RKO (cell line): ENCODE measurements at regions not wholly inside any gene's neighbourhood (a gene's known extent, or its start where the extent isn't known, plus 50 kb on each side); places are given as distances from the start of the nearest gene placed in this dataset.
A peak's percentile ranks its signal among the peaks of the same experiment; 100 is the strongest.
"Not testable (repeated sequence)": the region's sequence is repeated elsewhere in the genome, so short reads cannot be mapped to it uniquely, and the experiment has no call there.

ENCODE experiments used
- DNase-seq: peaks from one replicate; pipeline ENCODE4 v3.0.0-alpha.2; 2016; ENCODE audit warnings: low spot score

DNA sequence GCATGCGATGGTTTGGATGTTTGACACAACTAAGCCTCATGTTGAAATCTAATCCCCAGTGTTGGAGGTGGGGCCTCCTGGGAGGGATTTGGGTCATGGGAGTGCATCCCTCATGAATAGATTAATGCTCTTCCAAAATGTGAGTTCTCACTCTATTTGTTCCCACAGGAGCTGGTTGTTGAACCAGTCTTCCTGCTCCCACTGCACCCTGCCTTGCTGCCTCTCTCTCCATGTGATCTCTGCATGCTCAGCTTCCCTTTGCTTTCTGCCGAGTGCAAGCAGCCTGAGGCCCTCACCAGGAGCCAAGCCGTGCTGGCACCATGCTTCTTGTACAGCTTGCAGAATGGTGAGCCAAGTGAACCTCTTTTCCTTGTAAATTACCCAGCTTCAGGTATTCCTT is 206.8 kb downstream of the VAPA start:
- DNase-seq, result no peak

DNA sequence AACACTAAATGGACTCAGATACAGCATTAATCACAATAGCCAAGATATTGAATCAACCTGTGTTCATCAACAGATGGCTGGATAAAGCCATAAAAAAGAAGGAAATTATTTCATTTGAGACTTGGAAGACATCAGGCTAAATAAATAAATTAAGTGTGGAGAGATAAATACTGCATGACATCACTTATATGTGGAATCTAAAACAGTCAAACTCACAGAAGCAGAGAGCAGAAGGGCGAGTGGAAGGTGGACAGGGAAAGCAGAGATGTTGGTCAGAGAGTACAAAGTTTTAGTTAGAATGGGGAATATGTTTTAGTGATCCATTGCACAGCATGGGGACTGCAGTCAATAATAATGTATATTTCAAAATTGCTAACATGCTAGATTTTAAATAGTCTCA is 207.2 kb downstream of the VAPA start:
- no peak for DNase-seq

DNA sequence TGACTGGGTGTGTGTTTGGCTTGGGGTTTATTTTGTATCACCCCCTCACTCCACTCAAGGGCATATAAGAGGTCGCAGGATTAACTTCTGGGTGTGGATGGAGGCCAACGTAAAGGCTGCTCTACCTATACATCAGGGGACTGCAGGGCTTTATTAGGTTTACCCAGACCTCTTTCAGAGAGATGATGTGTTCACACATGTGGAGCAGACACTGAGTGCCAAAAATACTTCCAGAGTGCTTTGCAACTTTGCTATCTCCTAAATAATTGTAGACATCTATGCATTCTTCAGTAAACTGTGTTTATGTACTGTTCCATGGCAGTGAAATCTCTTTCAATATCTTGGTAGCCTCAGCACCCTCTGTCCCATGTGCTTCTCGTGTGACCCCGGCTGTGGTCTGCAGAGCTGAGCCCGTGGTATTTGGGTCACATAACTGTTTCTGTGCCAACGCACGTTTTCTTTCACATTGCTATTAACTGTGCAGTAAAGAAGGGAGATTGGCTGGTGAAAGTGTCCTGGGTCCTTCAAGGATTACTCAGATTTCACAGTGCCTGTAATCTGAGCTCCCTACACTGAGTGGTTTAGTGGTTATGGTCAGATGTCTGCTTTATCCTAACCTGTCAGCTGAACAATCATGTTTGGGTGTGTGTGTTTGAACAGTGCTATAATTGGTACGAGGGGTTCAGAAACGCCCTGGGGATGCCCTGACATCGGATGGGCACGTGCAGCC is 208.1 kb downstream of the VAPA start:
- DNase-seq, result no peak

DNA sequence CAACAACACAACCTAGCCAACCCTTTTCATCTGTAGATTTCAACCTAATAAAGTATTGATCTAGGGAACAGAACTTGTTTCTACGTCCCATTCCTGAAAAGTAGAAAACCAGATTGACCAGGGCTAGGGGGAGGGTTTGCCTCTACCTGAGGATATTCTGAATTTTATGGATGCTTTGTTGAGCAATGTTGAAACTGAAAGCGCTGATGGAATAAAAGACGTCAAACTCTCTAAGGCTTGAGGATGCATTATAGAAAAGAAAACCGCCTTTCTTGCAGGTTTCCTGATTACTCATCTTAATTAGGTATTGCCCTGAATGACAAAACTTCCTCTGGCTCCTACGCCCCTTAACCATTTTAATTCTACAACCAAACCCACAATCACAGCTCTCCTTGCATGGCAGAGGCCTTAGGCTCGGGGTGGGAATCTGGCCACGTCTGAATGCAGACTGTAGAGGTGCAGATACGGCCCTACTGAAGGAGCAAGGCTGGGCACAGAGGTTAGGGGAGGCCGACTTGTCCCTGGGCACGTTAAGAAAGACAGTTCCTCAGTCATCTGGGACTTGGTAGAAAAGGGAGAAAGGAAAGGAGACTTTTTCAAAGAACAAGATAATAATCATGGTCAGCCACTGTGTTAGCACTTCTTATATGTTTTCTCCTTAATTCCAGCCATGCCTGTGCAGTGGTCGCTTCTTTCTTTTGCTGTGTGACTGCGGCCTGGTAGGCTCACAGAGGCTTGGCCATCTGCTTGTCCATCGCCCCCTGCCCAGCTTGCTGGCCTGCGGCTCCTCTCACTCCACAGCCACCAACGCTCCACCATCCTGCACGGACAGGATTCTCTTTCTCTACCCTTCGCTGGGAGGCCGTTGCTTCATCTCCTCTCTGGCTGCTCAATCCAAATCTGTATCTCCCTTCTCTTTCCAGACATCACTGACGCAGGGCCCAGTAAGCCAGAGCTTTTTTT is 209.5 kb downstream of the VAPA start:
- no peak for DNase-seq

DNA sequence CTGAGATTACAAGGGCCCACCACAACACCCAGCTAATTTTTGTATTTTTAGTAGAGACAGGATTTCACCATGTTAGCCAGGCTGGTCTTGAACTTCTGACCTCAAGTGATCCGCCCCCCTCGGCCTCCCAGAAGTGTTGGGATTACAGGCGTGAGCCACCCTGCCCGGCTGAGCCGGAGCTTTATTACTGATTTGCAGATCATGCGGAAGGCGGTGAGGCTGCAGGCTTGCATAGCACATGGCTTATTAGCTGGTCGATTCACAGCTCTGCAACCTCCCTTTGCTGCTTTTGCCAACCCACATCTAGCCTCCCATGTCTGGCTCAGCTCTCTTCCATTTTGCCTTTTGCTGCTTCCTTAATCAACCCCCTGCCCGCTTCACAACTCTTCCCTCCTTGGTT is 210.3 kb downstream of the VAPA start:
- DNase-seq, result no peak

DNA sequence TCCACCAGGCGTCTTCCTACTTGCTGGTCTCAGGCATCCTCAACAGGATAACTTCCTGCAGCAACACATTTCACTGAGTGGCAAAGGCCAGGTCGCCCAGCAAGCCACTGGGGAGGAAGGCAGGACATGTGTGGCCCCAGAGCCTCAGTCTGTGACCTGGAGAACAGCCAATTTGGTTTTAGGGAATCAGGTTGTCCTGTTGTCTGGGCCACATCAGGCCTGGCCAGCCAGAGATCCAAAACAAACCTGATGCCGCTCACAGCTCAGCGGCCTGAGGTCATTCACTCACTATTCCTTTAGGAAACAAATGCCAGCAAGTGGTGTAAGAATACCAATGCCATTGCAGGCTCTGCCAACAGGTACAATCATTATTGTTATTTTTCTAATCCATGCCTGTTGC is 210.7 kb downstream of the VAPA start:
- no peak for DNase-seq

DNA sequence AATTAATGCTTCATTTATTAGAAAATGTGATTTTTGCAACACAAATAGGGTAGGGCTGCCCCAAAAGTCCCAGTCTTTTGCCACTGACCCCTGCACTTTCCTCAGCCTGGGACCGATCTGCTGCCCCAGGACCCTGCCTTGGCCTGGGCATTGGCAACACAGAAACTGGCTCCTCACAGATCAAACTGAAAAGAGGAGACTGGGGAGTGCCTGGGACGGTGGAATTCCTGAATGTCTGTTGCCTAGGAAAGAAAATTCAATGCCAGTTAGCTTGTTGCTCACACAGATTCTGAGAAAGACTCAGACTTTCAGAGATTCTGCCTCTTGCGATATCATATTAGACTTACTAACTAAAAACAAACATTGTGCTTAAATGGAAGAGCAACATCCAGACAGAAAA is 211.2 kb downstream of the VAPA start:
- DNase-seq, result no peak

DNA sequence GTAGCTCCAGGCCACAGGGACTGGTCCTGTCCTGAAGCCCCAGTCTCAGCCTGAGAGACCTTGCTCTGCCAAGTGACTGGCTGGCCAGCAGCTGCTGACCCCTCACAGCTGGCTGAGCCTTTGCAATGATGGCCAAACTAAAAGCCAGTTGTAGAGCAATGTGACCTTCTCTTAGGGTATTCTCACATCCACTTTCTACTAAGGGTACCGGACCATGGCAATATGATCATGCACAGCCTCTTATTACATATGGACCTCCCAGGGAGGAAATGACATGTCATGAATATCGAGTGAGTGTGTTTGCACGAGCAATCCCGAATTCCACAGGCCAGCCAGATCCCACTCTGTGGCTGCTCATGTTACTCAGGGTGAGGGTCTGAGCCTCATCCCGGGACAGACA is 213.9 kb downstream of the VAPA start:
- DNase-seq, result no peak

DNA sequence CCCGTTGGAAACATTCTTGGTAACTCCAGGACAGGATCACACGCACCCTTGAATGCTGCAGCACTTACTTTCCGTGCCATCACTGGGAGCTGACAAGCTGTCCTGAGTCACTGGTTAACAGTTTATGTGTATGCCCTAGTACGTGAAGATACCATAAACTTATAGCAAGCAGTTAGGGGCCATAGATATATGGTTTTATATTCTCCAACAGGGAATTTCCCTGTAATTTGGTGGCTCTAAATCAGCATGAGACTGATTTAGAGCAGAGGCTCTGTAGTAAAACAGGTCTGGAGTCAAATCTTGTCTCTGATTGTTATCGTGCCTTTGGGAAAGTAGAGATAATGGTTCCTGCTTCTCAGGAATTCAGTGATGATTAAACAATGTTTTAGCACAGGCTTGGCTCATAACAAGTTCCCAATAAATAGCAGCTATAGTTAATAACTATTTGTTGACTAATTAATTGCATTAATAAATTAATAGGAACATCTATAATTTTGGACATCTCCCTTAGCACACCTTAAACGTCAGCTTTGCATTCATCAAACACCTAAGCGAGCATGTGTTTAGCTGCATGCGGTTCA is 215.2 kb downstream of the VAPA start:
- DNase-seq, result no peak

DNA sequence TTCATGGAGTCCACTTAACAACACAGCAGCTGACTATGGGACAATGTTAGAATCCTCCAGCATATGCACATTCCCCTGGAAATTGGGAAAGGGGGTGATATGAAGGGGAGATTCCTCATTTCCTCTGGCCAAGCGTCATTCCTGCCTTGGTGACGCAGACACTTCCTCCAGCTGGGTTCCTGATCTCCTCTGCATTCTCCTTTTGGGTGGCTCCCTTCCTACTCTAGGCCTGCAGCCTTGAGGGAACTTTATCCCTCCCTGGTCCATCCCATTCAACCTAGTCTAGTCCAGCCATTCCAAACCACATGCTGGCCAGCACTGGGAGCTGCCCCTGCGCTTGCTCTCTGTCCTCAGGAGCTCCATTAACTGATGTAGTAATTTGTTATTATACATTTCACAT is 216.8 kb downstream of the VAPA start:
- no peak for DNase-seq

DNA sequence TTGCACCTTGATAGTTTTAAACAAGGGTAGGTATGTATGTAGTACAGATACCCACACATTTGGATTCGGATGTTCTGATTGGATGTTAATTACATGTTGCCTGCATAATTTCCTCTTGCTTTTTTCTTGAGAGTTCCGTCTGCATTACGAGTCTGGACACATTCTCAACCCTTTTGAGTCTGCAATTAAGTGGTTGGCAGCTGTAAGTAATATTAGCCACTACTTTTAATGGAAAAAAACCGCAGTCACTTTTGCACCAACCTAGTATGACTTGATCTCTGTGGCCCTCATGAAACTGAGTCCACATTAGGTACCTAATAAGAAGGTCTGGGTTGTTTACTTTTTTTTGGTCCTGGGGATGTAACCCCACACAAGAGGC is 217.3 kb downstream of the VAPA start:
- no peak for DNase-seq

DNA sequence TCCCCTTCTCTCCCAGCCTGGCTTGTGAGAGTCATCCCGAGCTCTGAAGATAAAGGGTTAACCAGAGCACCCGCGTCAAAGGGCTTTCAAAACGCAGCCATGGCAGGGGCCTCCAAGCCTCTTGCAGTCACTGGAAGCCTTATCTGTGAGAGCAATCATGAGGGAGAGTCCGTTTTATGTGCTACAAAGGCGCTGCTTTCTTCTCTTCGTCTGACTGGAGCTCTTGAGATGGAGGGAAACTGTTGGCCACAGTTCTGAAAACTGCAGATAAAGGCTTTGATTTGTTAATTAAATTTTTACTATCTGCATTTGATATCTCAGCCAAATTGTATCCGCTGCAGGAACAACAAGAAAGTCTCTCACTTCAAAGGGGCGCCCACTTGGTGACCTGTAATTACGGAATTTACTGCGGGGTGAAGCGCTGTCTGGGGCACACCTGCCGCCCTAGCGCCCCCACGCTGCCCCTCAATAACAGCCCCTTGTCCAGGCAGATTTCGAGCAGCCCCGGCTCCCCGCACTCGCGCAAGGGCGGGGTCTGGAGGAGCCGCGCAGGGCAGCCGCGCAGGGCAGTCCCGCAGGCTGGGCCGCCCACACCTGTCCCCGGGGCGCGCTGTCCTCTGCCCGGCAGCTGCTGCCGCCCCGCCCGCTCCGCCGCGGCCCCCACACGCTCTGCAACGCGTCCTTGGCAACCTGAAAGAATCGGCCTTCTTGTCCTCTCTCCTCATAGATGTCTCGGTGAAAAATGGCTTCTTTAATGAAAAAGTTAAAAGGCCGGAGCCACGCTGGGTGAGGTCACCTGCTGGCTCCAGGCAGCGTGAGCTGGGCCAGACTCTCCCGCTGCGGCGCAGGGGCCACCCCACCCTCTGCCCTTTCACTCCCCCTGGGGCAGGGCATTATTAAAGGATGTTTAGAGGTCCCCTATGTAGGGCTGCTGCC is 217.9 kb downstream of the VAPA start:
- no peak for DNase-seq

DNA sequence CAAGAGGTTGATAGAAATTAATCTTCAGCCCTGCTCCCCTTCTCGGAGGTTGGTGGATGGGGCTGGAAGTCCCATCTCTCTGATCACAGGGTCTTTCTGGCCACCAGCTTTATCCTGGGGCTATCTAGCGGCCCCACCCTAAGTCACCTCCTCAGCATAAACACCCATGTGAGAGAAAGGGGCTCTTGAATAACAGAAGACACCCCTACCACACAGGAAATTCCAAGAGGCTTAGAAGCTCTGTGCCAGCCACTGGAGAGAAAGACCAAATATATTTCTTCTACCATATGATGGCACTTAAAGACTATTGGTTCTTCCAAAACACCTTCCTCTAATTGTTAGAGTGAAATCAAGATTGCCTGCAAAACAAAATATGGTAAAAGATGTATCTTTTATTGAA is 219.7 kb downstream of the VAPA start:
- no peak for DNase-seq

DNA sequence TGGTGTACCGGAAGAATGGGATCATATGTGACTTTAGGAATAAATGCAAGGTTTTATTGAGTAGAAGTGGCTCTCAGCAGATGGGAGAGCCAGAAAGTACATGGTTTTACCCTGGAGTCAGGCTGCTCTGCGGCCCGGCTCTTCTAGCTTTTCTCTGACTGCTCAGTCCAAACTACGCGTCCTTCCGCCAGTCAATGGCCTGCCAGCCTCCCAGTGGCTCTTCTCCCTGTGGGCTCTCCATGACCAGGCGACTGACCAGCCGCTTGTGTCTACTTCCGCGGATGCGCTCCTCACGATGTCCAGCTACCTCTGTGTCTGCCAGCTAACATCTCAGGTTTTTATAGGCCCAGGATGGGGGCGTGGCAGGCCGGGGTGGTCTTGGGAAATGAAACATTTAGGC is 220.4 kb downstream of the VAPA start:
- no peak for DNase-seq

DNA sequence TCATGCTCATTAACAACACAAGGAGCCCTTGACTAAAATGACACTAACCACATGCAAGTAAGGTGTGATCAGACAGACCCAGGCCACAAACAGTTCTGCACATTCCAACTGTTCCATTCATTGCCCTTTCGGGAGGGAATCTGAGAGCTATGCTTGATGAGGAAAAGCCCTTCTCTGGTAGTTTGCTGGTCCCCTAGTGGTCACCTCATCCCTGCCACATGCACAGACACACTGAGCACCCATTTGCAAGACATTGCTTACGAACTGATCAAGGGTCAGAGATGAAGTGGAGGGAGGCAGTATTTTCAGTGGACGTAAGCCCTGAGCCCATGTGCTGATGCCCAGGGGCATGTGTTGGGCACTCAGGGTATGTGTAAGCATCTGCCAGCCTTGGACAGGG is 220.9 kb downstream of the VAPA start:
- not testable (repeated sequence) for DNase-seq

DNA sequence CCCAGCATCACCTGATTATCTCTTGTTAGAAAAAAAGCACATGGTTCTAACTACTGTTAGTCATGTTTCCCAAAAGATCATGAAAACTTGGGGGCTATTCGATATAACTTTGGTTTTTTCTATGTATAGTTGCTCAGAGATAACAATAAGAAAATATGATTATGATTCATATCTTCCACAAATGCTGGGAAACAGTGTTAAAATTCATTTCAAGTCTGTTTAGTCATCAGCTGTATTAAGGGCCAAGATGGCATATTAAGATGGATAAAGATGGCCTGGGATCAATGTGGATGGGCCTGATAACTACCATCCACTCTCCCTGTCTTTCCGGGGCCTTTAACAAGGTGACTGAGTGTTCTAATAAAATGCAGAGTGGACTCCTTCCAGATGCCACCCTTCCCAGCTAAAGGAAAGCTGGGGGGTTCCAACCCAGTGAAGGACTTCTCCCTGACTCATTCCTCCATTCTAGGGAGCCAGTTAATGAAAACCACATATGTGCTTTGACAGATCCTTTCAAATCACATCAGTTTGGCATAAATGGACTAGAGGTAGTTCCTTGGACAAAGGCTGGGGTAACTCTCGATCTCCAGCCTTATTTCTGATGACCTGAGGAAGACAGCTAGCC is 221.6 kb downstream of the VAPA start:
- DNase-seq, result no peak

DNA sequence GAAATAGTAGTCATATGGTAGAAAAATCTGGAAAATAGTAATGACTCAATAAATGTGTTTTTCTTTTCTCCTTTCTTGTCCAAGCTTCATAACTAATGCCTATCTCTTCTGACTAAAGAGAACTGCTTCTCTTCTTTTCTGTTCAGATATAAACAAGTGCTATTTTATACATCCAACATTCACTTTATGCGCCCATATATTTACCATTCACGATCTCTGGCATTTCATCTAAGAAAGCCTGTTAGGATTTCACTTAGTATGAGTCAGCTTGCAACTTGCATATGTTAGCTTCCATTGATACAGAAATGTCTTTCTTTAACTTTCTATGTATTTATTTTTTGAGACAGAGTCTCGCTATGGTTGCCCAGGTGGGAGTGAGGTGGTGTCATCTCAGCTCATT is 224.9 kb downstream of the VAPA start:
- no peak for DNase-seq

DNA sequence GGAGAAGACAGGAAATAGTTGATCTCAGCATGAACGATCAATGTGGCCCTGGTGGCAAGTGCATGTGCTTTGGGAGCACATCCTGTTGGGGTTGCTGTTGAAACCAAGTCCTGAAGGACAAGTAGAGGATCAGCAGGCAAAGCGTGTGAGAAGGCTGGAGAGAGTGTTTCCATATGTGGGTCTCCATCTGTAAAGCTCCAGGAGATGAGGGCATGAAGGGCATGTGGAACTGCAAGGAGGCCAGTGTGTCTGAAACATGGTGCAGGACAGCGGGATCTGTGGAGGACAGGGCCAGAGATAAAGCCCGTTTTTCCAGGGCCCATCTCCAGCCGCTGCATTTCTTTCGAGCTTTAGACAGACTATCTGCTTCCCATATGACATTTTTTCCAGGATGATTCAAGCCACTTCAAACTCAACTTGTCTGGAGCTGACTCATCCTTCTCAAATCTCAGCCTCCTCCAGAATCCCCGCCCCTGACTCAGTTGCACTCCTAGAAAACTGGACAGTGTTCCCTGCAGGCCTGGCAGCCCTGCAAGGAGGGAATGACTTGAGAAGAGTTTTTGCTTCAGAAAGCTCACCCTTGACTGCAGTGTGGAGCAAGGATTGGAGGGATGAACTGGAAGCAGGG is 226.1 kb downstream of the VAPA start:
- peak; percentile 5 for DNase-seq

DNA sequence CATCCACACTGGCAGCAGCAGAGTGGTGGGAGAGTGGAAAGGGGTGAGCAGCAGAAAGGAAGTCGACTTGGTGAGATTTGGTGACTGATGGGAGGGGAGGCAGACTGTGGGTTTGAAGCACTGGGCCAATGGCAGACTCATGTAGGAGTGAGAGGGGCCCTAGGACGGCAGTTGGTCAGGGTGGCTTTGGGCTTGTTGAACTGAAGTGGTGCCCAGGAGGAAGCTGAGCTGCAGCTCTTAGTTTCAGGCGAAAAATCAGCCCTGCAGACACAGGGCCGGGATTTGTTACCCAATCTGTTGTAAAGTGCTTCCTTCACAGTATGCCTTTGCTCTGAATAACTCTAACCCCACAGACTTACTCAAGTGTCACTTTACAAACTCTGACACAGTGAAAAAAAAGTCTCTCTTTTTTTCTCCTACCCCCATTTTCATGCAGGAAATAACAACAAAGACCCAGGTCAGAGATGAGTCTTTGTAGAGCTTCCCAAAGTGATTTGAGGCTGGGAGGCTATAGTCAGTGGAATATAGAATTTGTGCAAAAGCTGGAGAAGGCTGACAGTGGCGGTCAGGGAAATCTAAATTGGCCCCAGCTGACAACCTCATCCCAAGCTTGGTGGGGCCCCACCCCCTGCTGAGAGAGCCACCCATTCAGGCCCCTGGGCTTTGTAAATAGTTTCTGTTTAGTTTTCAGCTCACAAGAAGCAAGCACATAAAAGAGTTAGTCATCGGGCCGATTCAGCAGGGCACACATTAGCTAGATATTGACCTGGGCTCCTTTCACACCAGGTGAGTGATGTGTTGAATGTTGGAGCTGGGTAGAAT is 226.9 kb downstream of the VAPA start:
- no peak for DNase-seq

DNA sequence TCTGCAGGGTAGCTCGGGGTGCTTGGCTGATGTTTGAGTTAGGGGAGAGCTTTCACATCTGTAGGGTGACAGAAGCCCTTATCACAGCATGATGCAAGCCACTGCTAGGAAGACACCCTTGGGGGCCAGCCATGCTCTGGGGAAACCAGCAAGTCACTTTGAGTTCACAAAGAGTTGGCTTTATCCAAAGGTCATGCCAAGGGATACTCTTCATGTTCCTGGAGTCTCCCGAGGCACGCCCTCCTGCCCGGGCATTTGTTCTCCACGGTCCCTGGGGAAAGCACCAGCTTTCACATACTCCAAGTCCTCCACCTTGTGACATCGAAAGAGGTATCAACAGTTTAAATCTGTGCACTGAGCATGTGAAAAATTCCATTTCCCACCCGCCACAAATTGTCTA is 227.7 kb downstream of the VAPA start:
- no peak for DNase-seq
